H9 (cell line): ENCODE measurements at regions not wholly inside any gene's neighbourhood (a gene's known extent, or its start where the extent isn't known, plus 50 kb on each side); places are given as distances from the start of the nearest gene placed in this dataset.

Experiments
- DNase-seq: peaks from one replicate; pipeline ENCODE4 v3.0.0-alpha.2; 2017
- H2AFZ ChIP-seq: one replicate; pipeline ENCODE4 v1.6.1; 2013; ENCODE audit warnings: mild to moderate bottlenecking, low read length, control low read depth, moderate library complexity
- H2AK5ac ChIP-seq: 2 replicates; pipeline ENCODE4 v1.6.1; 2013; ENCODE audit warnings: low read length, control low read depth, mixed read lengths; ENCODE audit not compliant: insufficient read length
- H2BK120ac ChIP-seq: one replicate; pipeline ENCODE4 v1.6.1; 2013; ENCODE audit warnings: low read depth, mild to moderate bottlenecking, low read length, control low read depth, inconsistent platforms; ENCODE audit not compliant: poor library complexity, severe bottlenecking
- H2BK12ac ChIP-seq: 2 replicates; pipeline ENCODE4 v1.6.1; 2013; ENCODE audit warnings: low read length, control low read depth, mixed read lengths, low read depth; ENCODE audit not compliant: insufficient read length
- H2BK15ac ChIP-seq: 2 replicates; pipeline ENCODE4 v1.6.1; 2013; ENCODE audit warnings: low read depth, low read length, control low read depth
- H2BK20ac ChIP-seq: one replicate; pipeline ENCODE4 v1.6.1; 2013; ENCODE audit warnings: low read depth, mild to moderate bottlenecking, low read length, control low read depth, inconsistent platforms; ENCODE audit not compliant: poor library complexity, severe bottlenecking
- H2BK5ac ChIP-seq: 2 replicates; pipeline ENCODE4 v1.6.1; 2013; ENCODE audit warnings: low read length, control low read depth, mixed read lengths; ENCODE audit not compliant: insufficient read length
- H3K14ac ChIP-seq: 2 replicates; pipeline ENCODE4 v1.6.1; 2013; ENCODE audit warnings: low read length, control low read depth; ENCODE audit not compliant: insufficient read depth
- H3K18ac ChIP-seq: 2 replicates; pipeline ENCODE4 v1.6.1; 2013; ENCODE audit warnings: low read depth, mild to moderate bottlenecking, mixed read lengths, low read length, control low read depth; ENCODE audit not compliant: insufficient read length
- H3K23ac ChIP-seq: 2 replicates; pipeline ENCODE4 v1.6.1; 2013; ENCODE audit warnings: low read length, control low read depth, mixed read lengths, low read depth; ENCODE audit not compliant: insufficient read length
- H3K23me2 ChIP-seq: 2 replicates; pipeline ENCODE4 v1.6.1; 2013; ENCODE audit warnings: low read depth, mild to moderate bottlenecking, mixed read lengths, low read length, control low read depth; ENCODE audit not compliant: insufficient read length, poor library complexity, severe bottlenecking
- H3K27ac ChIP-seq: 2 replicates; pipeline ENCODE4 v1.5.1; 2013; ENCODE audit warnings: low read length, control low read depth, mixed read lengths, low read depth; ENCODE audit not compliant: insufficient read length
- H3K27me3 ChIP-seq: 2 replicates; pipeline ENCODE4 v1.6.1; 2013; ENCODE audit warnings: low read length, control low read depth, inconsistent platforms; ENCODE audit not compliant: insufficient read depth
- H3K4ac ChIP-seq: 2 replicates; pipeline ENCODE4 v1.6.1; 2013; ENCODE audit warnings: low read depth, mild to moderate bottlenecking, control low read depth, inconsistent platforms, low read length, moderate library complexity
- H3K4me1 ChIP-seq: 2 replicates; pipeline ENCODE4 v1.6.1; 2013; ENCODE audit warnings: low read length, control low read depth, inconsistent platforms; ENCODE audit not compliant: insufficient read depth
- H3K4me2 ChIP-seq: 2 replicates; pipeline ENCODE4 v1.6.1; 2013; ENCODE audit warnings: low read length, control low read depth, mixed read lengths; ENCODE audit not compliant: insufficient read length, insufficient read depth
- H3K56ac ChIP-seq: 2 replicates; pipeline ENCODE4 v1.6.1; 2013; ENCODE audit warnings: low read depth, mild to moderate bottlenecking, mixed read lengths, low read length, control low read depth; ENCODE audit not compliant: insufficient read length
- H3K79me1 ChIP-seq: 2 replicates; pipeline ENCODE4 v1.6.1; 2013; ENCODE audit warnings: low read depth, mild to moderate bottlenecking, moderate library complexity, low read length, control low read depth, inconsistent platforms; ENCODE audit not compliant: insufficient read depth, poor library complexity, severe bottlenecking
- H3K79me2 ChIP-seq: 2 replicates; pipeline ENCODE4 v1.6.1; 2013; ENCODE audit warnings: low read length, control low read depth, inconsistent platforms; ENCODE audit not compliant: insufficient read depth
- H3K9ac ChIP-seq: 2 replicates; pipeline ENCODE4 v1.6.1; 2013; ENCODE audit warnings: low read length, control low read depth, mixed read lengths; ENCODE audit not compliant: insufficient read length; ENCODE audit errors: extremely low read depth
- H3K9me3 ChIP-seq: one replicate; pipeline ENCODE4 v1.6.1; 2013; ENCODE audit warnings: low read depth, low read length, inconsistent platforms; ENCODE audit not compliant: control insufficient read depth
- H3T11ph ChIP-seq: one replicate; pipeline ENCODE4 v1.6.1; 2013; ENCODE audit warnings: mild to moderate bottlenecking, low read length, control low read depth, inconsistent platforms
- H4K20me1 ChIP-seq: one replicate; pipeline ENCODE4 v1.6.1; 2013; ENCODE audit not compliant: control insufficient read depth, insufficient read length, insufficient read depth
- H4K5ac ChIP-seq: 2 replicates; pipeline ENCODE4 v1.6.1; 2013; ENCODE audit warnings: low read depth, mild to moderate bottlenecking, mixed read lengths, low read length, control low read depth; ENCODE audit not compliant: insufficient read length
- H4K8ac ChIP-seq: replicated peaks from 2 replicates; pipeline ENCODE4 v1.6.1; 2013; ENCODE audit warnings: low read length, control low read depth, mixed read lengths, low read depth; ENCODE audit not compliant: insufficient read length
- H4K91ac ChIP-seq: 2 replicates; pipeline ENCODE4 v1.6.1; 2013; ENCODE audit warnings: low read depth, mild to moderate bottlenecking, moderate library complexity, mixed read lengths, low read length, control low read depth; ENCODE audit not compliant: insufficient read length
- H3K27ac Mint-ChIP-seq, 3 experiments: 2 replicates in 2 of 3; 3 replicates in 1 of 3; pipeline ENCODE4 v1.8.0; 2020 to 2021; ENCODE audit warnings: mixed read lengths in 3 of 3, mild to moderate bottlenecking in 1 of 3, moderate library complexity in 1 of 3
- H3K27me3 Mint-ChIP-seq: 2 replicates; pipeline ENCODE4 v1.8.0; 2021; ENCODE audit warnings: low read depth, mild to moderate bottlenecking, moderate library complexity, mixed read lengths
- H3K36me3 Mint-ChIP-seq, 3 experiments: 2 replicates in 2 of 3; 3 replicates in 1 of 3; pipeline ENCODE4 v1.8.0; 2020 to 2021; ENCODE audit warnings: low read depth in 3 of 3, mixed read lengths in 3 of 3; ENCODE audit not compliant: insufficient read depth in 1 of 3
- H3K4me1 Mint-ChIP-seq, 2 experiments: 2 replicates each; pipeline ENCODE4 v1.8.0; 2020; ENCODE audit warnings: mixed read lengths in 2 of 2
- H3K4me3 Mint-ChIP-seq, 2 experiments: 2 replicates in 1 of 2; 3 replicates in 1 of 2; pipeline ENCODE4 v1.8.0; 2020 to 2021; ENCODE audit warnings: mild to moderate bottlenecking in 2 of 2, mixed read lengths in 2 of 2, moderate library complexity in 1 of 2
- H3K9me3 Mint-ChIP-seq, 2 experiments: 2 replicates in 1 of 2; 3 replicates in 1 of 2; pipeline ENCODE4 v1.8.0; 2020; ENCODE audit warnings: mild to moderate bottlenecking in 2 of 2, mixed read lengths in 2 of 2, moderate library complexity in 1 of 2
- WGBS: extraction: QIAGEN DNeasy Blood & Tissue Kit; methylation state at CpG from one replicate; pipeline ENCODE4 v1.1.7; 2013; ENCODE audit warnings: missing lambda C conversion rate, low lambda C conversion rate, mixed read lengths; ENCODE audit not compliant: insufficient read length; ENCODE audit errors: extremely low coverage; 5-methylcytosine and 5-hydroxymethylcytosine counted together
- TF ChIP-seq, protein P1 (sequence below): fragments of 200-600 bp; sonication (generic); conservative IDR thresholded peaks from 3 replicates; pipeline ENCODE4 v1.8.0; 2021; ENCODE audit warnings: antibody characterized with exemption, mild to moderate bottlenecking

DNA sequence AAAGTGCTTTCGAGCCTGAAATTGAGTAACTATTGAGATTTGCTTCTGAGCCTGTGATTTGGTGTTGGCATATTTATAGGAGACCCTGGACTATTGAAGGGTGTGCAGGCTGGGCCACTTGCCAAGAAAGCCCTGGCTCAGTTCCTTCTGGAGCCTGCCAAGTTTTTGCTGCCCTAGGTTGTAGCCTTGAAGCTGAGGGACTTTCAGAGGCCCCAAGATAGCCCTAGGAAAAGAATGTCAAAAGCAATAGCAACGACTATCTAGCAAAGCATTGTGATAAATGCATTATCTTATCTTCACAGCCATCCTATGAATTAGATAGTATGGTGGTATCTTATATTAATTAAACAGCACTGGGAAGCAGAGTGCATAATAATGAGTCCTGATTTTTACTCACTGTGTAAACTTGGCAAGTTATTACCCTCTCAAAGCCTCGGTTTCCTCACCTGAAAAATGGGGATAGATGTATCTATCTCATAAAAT is 473.7 kb upstream of the PODXL start:
- TF ChIP-seq, protein P1, sequence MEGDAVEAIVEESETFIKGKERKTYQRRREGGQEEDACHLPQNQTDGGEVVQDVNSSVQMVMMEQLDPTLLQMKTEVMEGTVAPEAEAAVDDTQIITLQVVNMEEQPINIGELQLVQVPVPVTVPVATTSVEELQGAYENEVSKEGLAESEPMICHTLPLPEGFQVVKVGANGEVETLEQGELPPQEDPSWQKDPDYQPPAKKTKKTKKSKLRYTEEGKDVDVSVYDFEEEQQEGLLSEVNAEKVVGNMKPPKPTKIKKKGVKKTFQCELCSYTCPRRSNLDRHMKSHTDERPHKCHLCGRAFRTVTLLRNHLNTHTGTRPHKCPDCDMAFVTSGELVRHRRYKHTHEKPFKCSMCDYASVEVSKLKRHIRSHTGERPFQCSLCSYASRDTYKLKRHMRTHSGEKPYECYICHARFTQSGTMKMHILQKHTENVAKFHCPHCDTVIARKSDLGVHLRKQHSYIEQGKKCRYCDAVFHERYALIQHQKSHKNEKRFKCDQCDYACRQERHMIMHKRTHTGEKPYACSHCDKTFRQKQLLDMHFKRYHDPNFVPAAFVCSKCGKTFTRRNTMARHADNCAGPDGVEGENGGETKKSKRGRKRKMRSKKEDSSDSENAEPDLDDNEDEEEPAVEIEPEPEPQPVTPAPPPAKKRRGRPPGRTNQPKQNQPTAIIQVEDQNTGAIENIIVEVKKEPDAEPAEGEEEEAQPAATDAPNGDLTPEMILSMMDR = no peak
- WGBS = no CpG with 5 or more reads among the region's 3 CpGs
- Histone ChIP-seq H3K23ac (no peak overlapping the region), H4K5ac (no peak overlapping the region), H4K8ac (no peak overlapping the region), H2BK5ac (no peak overlapping the region), H2BK12ac (no peak overlapping the region), H2BK120ac (no peak overlapping the region), H3K27ac (no peak overlapping the region), H3K4me2 (no peak overlapping the region), H3K4me1 (no peaks in the 10 kb centered on the region), H3K9ac (no peak overlapping the region), H3K27me3 (no peaks in the 10 kb centered on the region), H4K91ac (no peak overlapping the region), H2BK15ac (no peak overlapping the region), H3K56ac (no peak overlapping the region), H3K4ac (no peak overlapping the region), H2AK5ac (no peak overlapping the region), H3T11ph (no peak overlapping the region), H2BK20ac (no peak overlapping the region), H3K14ac (no peak overlapping the region), H2AFZ (no peak overlapping the region), H3K23me2 (no peaks in the 10 kb centered on the region), H3K9me3 (no peaks in the 10 kb centered on the region), H3K79me2 (no peaks in the 10 kb centered on the region), H3K18ac (no peak overlapping the region), H3K79me1 (no peaks in the 10 kb centered on the region), H4K20me1 (no peaks in the 10 kb centered on the region)
- H3K36me3 Mint-ChIP-seq = peaks cover 0 to 2% (median 0%) of the 10 kb centered on the region in 3 experiments; a peak in 1 of 7 replicates
- peak overlapping the region in 1 of 3 experiments; percentile 62; a peak in 1 of 7 replicates for H3K27ac Mint-ChIP-seq
- H3K4me3 Mint-ChIP-seq = no peak overlapping the region
- peaks cover 3 to 4% of the 10 kb centered on the region in 2 experiments; a peak in 2 of 5 replicates for H3K9me3 Mint-ChIP-seq
- H3K27me3 Mint-ChIP-seq = peaks cover 2% of the 10 kb centered on the region
- H3K4me1 Mint-ChIP-seq = peaks cover 2 to 4% of the 10 kb centered on the region in 2 experiments
- no peak for DNase-seq
